GM12878 (cell line): ENCODE measurements at regions not wholly inside any gene's neighbourhood (a gene's known extent, or its start where the extent isn't known, plus 50 kb on each side); places are given as distances from the start of the nearest gene placed in this dataset.

ENCODE experiments used
- ATAC-seq: fragments of 200-7000 bp; cut with Tn5 transposase; 3 replicates; pipeline ENCODE4 v1.9.1; 2020; ENCODE audit warnings: mild to moderate bottlenecking, moderate library complexity
- BruUV-seq: library from RNA; stranded (reverse); fragments of 400-500 nt; replicated peaks from 2 replicates; lab custom pipeline; 2021; lab: Mats Ljungman, UMichigan
- CTCF ChIA-PET: fragments of 300-600 bp; sonication (Branson Sonifier 250); formaldehyde crosslinking; extraction: SDS; loops from one replicate; lab custom pipeline; 2021; ENCODE audit warnings: inconsistent platforms; lab: Yijun Ruan, JAX
- POLR2A ChIA-PET: fragments of 350-600 bp; formaldehyde crosslinking; extraction: SDS; loops from one replicate; lab custom pipeline; 2021; ENCODE audit warnings: inconsistent platforms; lab: Charles Lee
- RAD21 ChIA-PET: fragments of 300-600 bp; sonication (Branson Sonifier 250); formaldehyde crosslinking; loops from one replicate; lab custom pipeline; 2023; ENCODE audit warnings: antibody characterized with exemption; ENCODE audit not compliant: unreplicated experiment; lab: Charles Lee
- SMC1A ChIA-PET: fragments of 300-600 bp; sonication (Branson Sonifier 250); formaldehyde crosslinking; loops from one replicate; lab custom pipeline; 2023; ENCODE audit not compliant: unreplicated experiment, uncharacterized antibody; lab: Charles Lee
- DNase-seq: peaks from one replicate; pipeline ENCODE4 v3.0.0-alpha.2; 2011; ENCODE audit warnings: low read depth, low spot score
- FAIRE-seq: peaks from 3 replicates; lab custom pipeline; 2011; peaks lifted over from hg19 to GRCh38; lab: Jason Lieb, UNC
- H2AFZ ChIP-seq: 2 replicates; pipeline ENCODE4 v1.6.0; 2011; ENCODE audit warnings: low read depth, low read length, control low read depth; ENCODE audit not compliant: control insufficient read depth
- H3K27ac ChIP-seq: 2 replicates; pipeline ENCODE4 v1.5.1; 2011; ENCODE audit warnings: control low read depth; ENCODE audit not compliant: control insufficient read depth, insufficient read depth
- H3K27me3 ChIP-seq, 2 experiments: replicated peaks in 1 of 2; 2 replicates each; pipeline versions ENCODE4 v1.6.0 to v1.6.1; 2011; ENCODE audit warnings: low read length in 1 of 2; ENCODE audit not compliant: control insufficient read depth in 2 of 2, insufficient read depth in 2 of 2
- H3K36me3 ChIP-seq, 2 experiments: 2 replicates each; pipeline ENCODE4 v1.5.1; 2011; ENCODE audit warnings: low read length in 1 of 2; ENCODE audit not compliant: control insufficient read depth in 2 of 2, insufficient read depth in 2 of 2
- H3K4me1 ChIP-seq: 2 replicates; pipeline ENCODE4 v1.6.1; 2011; ENCODE audit warnings: mild to moderate bottlenecking, low read length, moderate library complexity, mixed read lengths; ENCODE audit not compliant: control insufficient read depth, insufficient read depth
- H3K4me2 ChIP-seq: 2 replicates; pipeline ENCODE4 v1.6.0; 2011; ENCODE audit warnings: control low read depth; ENCODE audit not compliant: control insufficient read depth, insufficient read depth
- H3K4me3 ChIP-seq: fragments of 200-600 bp; sonication (generic); 2 replicates; pipeline ENCODE4 v1.5.1; 2016
- H3K79me2 ChIP-seq: 2 replicates; pipeline ENCODE4 v1.6.0; 2011; ENCODE audit warnings: low read length; ENCODE audit not compliant: control insufficient read depth, insufficient read depth
- H3K9ac ChIP-seq: 2 replicates; pipeline ENCODE4 v1.8.0; 2011; ENCODE audit warnings: low read length, control low read depth, mixed read lengths; ENCODE audit not compliant: control insufficient read depth, insufficient read depth
- H3K9me3 ChIP-seq: replicated peaks from 3 replicates; pipeline ENCODE4 v1.5.1; 2011; ENCODE audit warnings: mild to moderate bottlenecking, low read length; ENCODE audit not compliant: control insufficient read depth, insufficient read depth
- H4K20me1 ChIP-seq: 2 replicates; pipeline ENCODE4 v1.6.0; 2011; ENCODE audit not compliant: control insufficient read depth, insufficient read depth
- CEBPZ ChIP-seq: fragments of 150-350 bp; IDR thresholded peaks from 2 replicates; pipeline ENCODE4 v1.6.1; 2016; ENCODE audit warnings: low read depth, low read length
- CTCF ChIP-seq, 3 experiments: IDR thresholded peaks in 2 of 3; conservative IDR thresholded peaks in 1 of 3; 2 replicates each; pipeline ENCODE4 v1.5.1; 2011; ENCODE audit warnings: low read depth in 3 of 3, low read length in 3 of 3, mild to moderate bottlenecking in 3 of 3, control low read depth in 2 of 3, moderate library complexity in 2 of 3, inconsistent platforms in 1 of 3, mixed read lengths in 1 of 3; ENCODE audit not compliant: control insufficient read depth in 2 of 3, insufficient read depth in 1 of 3; ENCODE audit errors: extremely low read depth in 1 of 3
- E2F8 ChIP-seq: fragments of 450-650 bp; IDR thresholded peaks from 2 replicates; pipeline ENCODE4 v1.6.1; 2018; ENCODE audit warnings: mild to moderate bottlenecking, low read depth, moderate library complexity; ENCODE audit not compliant: partially characterized antibody
- HDAC2 ChIP-seq: fragments of 200-600 bp; sonication (generic); IDR thresholded peaks from 2 replicates; pipeline ENCODE4 v1.6.1; 2017
- MEF2B ChIP-seq: fragments of 450-650 bp; IDR thresholded peaks from 2 replicates; pipeline ENCODE4 v1.6.1; 2018; ENCODE audit warnings: mild to moderate bottlenecking, moderate library complexity; ENCODE audit not compliant: partially characterized antibody, poor library complexity, severe bottlenecking
- NFIC ChIP-seq: IDR thresholded peaks from 2 replicates; pipeline ENCODE4 v1.6.1; 2012; ENCODE audit warnings: low read depth, mild to moderate bottlenecking, inconsistent platforms, low read length, moderate library complexity
- NR2C1 ChIP-seq: fragments of 450-650 bp; IDR thresholded peaks from 2 replicates; pipeline ENCODE4 v1.6.1; 2017; ENCODE audit warnings: antibody characterized with exemption, mild to moderate bottlenecking, moderate library complexity
- NR2F1 ChIP-seq: fragments of 450-650 bp; conservative IDR thresholded peaks from 2 replicates; pipeline ENCODE4 v1.6.1; 2017; ENCODE audit warnings: mild to moderate bottlenecking
- SMAD1 ChIP-seq: fragments of 450-650 bp; IDR thresholded peaks from 2 replicates; pipeline ENCODE4 v1.6.1; 2018; ENCODE audit warnings: mild to moderate bottlenecking, low read depth; ENCODE audit not compliant: partially characterized antibody
- SMAD5 ChIP-seq: IDR thresholded peaks from 2 replicates; pipeline ENCODE4 v1.6.1; 2016; ENCODE audit warnings: antibody characterized with exemption, low read depth
- SREBF2 ChIP-seq: IDR thresholded peaks from 2 replicates; pipeline ENCODE4 v1.6.1; 2012; ENCODE audit warnings: mild to moderate bottlenecking, low read length
- SRF ChIP-seq, 2 experiments: IDR thresholded peaks; 2 replicates each; pipeline ENCODE4 v1.6.1; 2011; ENCODE audit warnings: low read depth in 2 of 2, low read length in 2 of 2, mild to moderate bottlenecking in 1 of 2, moderate library complexity in 1 of 2
- ZNF24 ChIP-seq: fragments of 450-650 bp; IDR thresholded peaks from 2 replicates; pipeline ENCODE4 v1.6.1; 2017; ENCODE audit warnings: antibody characterized with exemption, mild to moderate bottlenecking
- ZNF384 ChIP-seq: IDR thresholded peaks from 2 replicates; pipeline ENCODE4 v1.6.1; 2012; ENCODE audit warnings: low read depth, mild to moderate bottlenecking, low read length, improper control_type of control experiment, borderline replicate concordance
- WGBS: methylation state at CpG from one replicate; pipeline ENCODE4 v1.1.6; 2016; ENCODE audit warnings: low lambda C conversion rate; ENCODE audit not compliant: insufficient replicate concordance, insufficient coverage; ENCODE audit errors: missing lambda C conversion rate; 5-methylcytosine and 5-hydroxymethylcytosine counted together
- in situ Hi-C: fragments of 300-500 bp; cut with MboI; formaldehyde crosslinking; loops from 9 replicates; pipeline ENCODE4 v1.14.3; 2018; ENCODE audit warnings: mixed read lengths
- intact Hi-C: fragments of 100-400 bp; cut with micrococcal nuclease; formaldehyde crosslinking; loops from one replicate; pipeline ENCODE4 v1.14.2; 2022; ENCODE audit not compliant: unreplicated experiment

- no peaks in the 10 kb centered on the region for H3K9me3 ChIP-seq
- ATAC-seq = no peak
- no peak for DNase-seq
- CTCF ChIA-PET = interaction anchor here (0.9 to 1.0 kb wide), 2 partner anchors 14 to 25 kb away, joined by 3 read pairs; no protein-coding TSS in a partner anchor
- in situ Hi-C loops = no loop called here
- SMC1A ChIA-PET = interaction anchor here (1.5 kb wide), 1 partner anchor 13 kb away, joined by 3 read pairs; no protein-coding TSS in a partner anchor
- TF ChIP-seq SMAD5 (no peak), CEBPZ (no peak), NR2F1 (no peak), HDAC2 (no peak), NFIC (no peak), MEF2B (no peak), E2F8 (no peak), SRF (IDR thresholded peaks at IDR 0.05; ENCODE audit: low read depth in 2 of 2, low read length in 2 of 2) (no peak), ZNF24 (no peak), ZNF384 (no peak), CTCF (IDR thresholded peaks at IDR 0.05 in 2 of 3, conservative IDR thresholded peaks at IDR 0.05 in 1 of 3; ENCODE audit: control insufficient read depth in 2 of 3, extremely low read depth in 1 of 3, insufficient read depth in 1 of 3, low read depth in 3 of 3, low read length in 3 of 3) (no peak), SMAD1 (no peak), NR2C1 (no peak), SREBF2 (no peak)
- no peaks in the 10 kb centered on the region for H4K20me1 ChIP-seq
- H3K4me1 ChIP-seq = no peaks in the 10 kb centered on the region
- H3K36me3 ChIP-seq = no peaks in the 10 kb centered on the region
- H3K79me2 ChIP-seq = no peaks in the 10 kb centered on the region
- RAD21 ChIA-PET = no interaction called here
- intact Hi-C loops = no loop called here
- no peak for FAIRE-seq
- no peak overlapping the region for H3K9ac ChIP-seq
- 55% methylated on average over 2 of the region's 2 CpGs for WGBS
- no peak overlapping the region for H3K4me3 ChIP-seq
- no TSS peak for BruUV-seq
- no peak overlapping the region for H2AFZ ChIP-seq
- POLR2A ChIA-PET = no interaction called here
- H3K27me3 ChIP-seq = no peaks in the 10 kb centered on the region
- no peak overlapping the region for H3K4me2 ChIP-seq
- no peak overlapping the region for H3K27ac ChIP-seq
These were observed 170.3 kb upstream of the NXPH2 start for GRCh38 chr2:138950486-138950885.
